ENCODE measurements at regions not wholly inside any gene's neighbourhood (a gene's known extent, or its start where the extent isn't known, plus 50 kb on each side); places are given as distances from the start of the nearest gene placed in this dataset.

DNA sequence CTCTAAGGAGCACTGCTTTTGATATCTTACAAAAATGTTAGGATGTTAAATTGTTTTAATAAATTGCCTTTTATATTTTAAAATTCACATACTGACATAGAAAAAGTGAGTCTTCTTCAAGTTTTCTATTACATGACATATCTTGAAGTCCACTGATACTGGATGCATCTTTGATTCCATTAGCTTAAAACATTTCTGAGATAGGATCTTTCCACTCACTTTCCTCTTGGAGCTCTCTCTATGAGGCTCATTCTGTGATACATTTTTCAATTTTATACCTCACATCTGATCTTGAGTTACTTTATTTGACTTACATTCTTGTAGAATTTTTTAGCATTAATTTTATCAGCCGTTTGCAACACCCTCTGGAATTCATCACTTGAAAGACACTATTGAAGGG lies 86.8 kb upstream of the NOL4 start:
- no peaks in the 10 kb centered on the region for H3K36me3 ChIP-seq

DNA sequence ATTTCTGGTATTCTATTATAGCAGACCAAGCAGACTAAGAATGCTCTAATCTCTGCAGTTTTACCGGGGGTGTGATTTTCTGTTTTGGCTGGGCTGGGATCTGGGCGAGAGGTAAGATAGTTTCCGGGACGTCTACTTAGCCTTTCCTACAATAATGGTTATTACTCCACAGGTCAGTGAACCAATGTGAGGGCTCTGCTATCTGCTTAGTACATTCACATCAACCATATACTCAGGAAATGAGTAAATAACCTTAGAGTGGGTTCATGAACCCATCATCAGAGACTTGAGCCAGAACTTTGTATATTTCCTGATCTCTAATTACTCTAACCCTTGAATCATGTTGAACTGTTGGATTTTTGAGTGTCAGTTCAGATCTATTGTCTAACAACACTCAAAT lies 90.1 kb upstream of the NOL4 start:
- no peaks in the 10 kb centered on the region for H3K9me3 ChIP-seq
- no peak for DNase-seq
- no peaks in the 10 kb centered on the region for H3K27me3 ChIP-seq
- intact Hi-C loops (cut with DNase I; ENCODE audit: low total_unique reads): no loop called here
- 90 to 92% methylated on average over 4 of the region's 4 CpGs for WGBS, 2 donors (ENCODE audit: low coverage in 1 of 2)
- H3K27ac ChIP-seq: no peak overlapping the region
- TF ChIP-seq POLR2AphosphoS5 (IDR thresholded peaks at IDR 0.05): no peak
- no peaks in the 10 kb centered on the region for H3K4me1 ChIP-seq
- H3K4me3 ChIP-seq: no peak overlapping the region
- in situ Hi-C loops (cut with MboI; ENCODE audit: low pct_ligation_motif_present in 1 of 4, low pct_unique_long_range_greater_than_20kb in 1 of 4, low sequenced_read_pairs in 3 of 4): loop anchor here in 1 of 4 donors (10.0 kb wide), 1 partner anchor 60 kb away; no protein-coding TSS in a partner anchor
- no peaks in the 10 kb centered on the region for H3K36me3 ChIP-seq

More for the DNA sequence above, 86.8 kb upstream of the NOL4 start:
- in situ Hi-C loops (cut with MboI; ENCODE audit: low pct_ligation_motif_present in 1 of 4, low pct_unique_long_range_greater_than_20kb in 1 of 4, low sequenced_read_pairs in 3 of 4): loop anchor here in 1 of 4 donors (10.0 kb wide), 1 partner anchor 63 kb away; no protein-coding TSS in a partner anchor
- DNase-seq: no peak
- no peak overlapping the region for H3K4me3 ChIP-seq
- no peaks in the 10 kb centered on the region for H3K4me1 ChIP-seq
- H3K27ac ChIP-seq: no peak overlapping the region
- WGBS, 2 donors (ENCODE audit: low coverage in 1 of 2): 33 to 62% methylated on average over 1 of the region's 1 CpG
- intact Hi-C loops (cut with DNase I; ENCODE audit: low total_unique reads): no loop called here
- H3K9me3 ChIP-seq: no peaks in the 10 kb centered on the region
- no peaks in the 10 kb centered on the region for H3K27me3 ChIP-seq
- no peak for TF ChIP-seq POLR2A (IDR thresholded peaks at IDR 0.05)
- TF ChIP-seq POLR2AphosphoS5 (IDR thresholded peaks at IDR 0.05): no peak
- no peak for TF ChIP-seq EP300 (IDR thresholded peaks at IDR 0.05; ENCODE audit: low read depth)
- TF ChIP-seq, protein P1, sequence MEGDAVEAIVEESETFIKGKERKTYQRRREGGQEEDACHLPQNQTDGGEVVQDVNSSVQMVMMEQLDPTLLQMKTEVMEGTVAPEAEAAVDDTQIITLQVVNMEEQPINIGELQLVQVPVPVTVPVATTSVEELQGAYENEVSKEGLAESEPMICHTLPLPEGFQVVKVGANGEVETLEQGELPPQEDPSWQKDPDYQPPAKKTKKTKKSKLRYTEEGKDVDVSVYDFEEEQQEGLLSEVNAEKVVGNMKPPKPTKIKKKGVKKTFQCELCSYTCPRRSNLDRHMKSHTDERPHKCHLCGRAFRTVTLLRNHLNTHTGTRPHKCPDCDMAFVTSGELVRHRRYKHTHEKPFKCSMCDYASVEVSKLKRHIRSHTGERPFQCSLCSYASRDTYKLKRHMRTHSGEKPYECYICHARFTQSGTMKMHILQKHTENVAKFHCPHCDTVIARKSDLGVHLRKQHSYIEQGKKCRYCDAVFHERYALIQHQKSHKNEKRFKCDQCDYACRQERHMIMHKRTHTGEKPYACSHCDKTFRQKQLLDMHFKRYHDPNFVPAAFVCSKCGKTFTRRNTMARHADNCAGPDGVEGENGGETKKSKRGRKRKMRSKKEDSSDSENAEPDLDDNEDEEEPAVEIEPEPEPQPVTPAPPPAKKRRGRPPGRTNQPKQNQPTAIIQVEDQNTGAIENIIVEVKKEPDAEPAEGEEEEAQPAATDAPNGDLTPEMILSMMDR (IDR thresholded peaks at IDR 0.05): no peak

DNA sequence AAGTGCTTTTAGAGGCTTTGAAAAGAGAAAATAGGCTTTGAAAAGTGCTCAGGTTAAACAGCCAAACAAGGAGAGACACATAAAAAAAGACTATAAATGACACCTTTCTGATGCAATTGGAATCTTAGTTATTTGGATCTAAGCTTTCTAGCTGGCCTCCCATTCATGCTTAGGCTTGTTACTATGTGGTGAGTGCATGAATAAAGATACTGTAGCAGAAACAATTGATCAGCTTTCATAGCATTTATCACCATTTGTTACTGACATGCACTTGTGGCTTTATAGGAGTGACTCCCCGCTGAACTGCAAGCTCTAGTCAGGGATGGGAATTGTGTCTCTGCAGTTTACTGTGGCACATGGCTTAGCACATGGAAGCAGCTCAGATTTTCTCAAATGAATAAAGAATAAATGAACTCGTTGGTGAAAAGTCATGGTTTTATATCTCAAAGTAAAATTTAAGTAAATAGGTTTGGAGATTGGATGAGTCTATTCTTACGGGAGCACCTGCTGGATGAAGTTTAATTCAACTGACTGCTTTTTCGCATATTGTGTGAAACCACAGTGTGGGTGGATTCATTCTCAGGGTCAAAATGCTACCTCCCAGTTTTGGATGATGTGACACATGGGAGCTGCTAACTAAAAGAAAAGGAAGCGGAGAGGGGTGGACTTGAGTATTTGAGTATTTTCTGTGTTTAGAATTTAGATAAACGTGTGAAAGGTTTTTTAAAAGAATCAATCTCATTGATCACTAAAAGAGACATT lies 91.1 kb upstream of the NOL4 start:
- Histone ChIP-seq H3K4me1 (no peaks in the 10 kb centered on the region), H3K36me3 (no peaks in the 10 kb centered on the region), H3K9me3 (no peaks in the 10 kb centered on the region), H3K27me3 (no peaks in the 10 kb centered on the region), H3K4me3 (no peak overlapping the region), H3K27ac (no peak overlapping the region)
- WGBS, 2 donors (ENCODE audit: low coverage in 1 of 2): 81 to 94% methylated on average over 6 of the region's 6 CpGs
- in situ Hi-C loops (cut with MboI; ENCODE audit: low pct_ligation_motif_present in 1 of 4, low pct_unique_long_range_greater_than_20kb in 1 of 4, low sequenced_read_pairs in 3 of 4) (loop anchor here in 1 of 4 donors (10.0 kb wide), 1 partner anchor 59 kb away; no protein-coding TSS in a partner anchor), intact Hi-C loops (cut with DNase I; ENCODE audit: low total_unique reads) (no loop called here)
- no peak for DNase-seq
- TF ChIP-seq POLR2A (IDR thresholded peaks at IDR 0.05): no peak
- no peak for TF ChIP-seq EP300 (IDR thresholded peaks at IDR 0.05; ENCODE audit: low read depth)
- TF ChIP-seq, protein P1 (IDR thresholded peaks at IDR 0.05): no peak
- TF ChIP-seq POLR2AphosphoS5 (IDR thresholded peaks at IDR 0.05): no peak

DNA sequence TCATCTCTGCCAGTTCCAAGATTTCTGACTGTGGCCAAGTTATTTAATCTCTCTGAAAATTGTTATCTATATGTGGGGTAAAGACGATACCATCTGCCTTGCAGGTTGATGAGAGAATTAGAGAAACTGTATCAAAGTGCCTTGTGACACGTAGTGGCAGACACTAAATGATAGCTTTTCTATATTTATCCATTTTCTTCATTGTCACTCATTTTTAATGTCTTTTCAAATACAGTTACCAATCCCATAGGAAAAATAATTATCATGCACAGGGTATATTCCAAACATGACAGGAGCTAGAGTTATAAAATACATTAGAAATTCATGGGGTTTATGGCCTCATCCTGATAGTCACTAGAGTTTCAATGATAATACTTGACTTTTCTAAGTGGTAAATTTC lies 95.6 kb upstream of the NOL4 start:
- peaks cover 0 to 6% (median 2%) of the 10 kb centered on the region in 4 donors for H3K4me1 ChIP-seq
- in situ Hi-C loops (cut with MboI; ENCODE audit: low pct_ligation_motif_present in 1 of 4, low pct_unique_long_range_greater_than_20kb in 1 of 4, low sequenced_read_pairs in 3 of 4): loop anchor here in 1 of 4 donors (10.0 kb wide), 1 partner anchor 195 kb away; no protein-coding TSS in a partner anchor
- H3K27me3 ChIP-seq: no peaks in the 10 kb centered on the region
- WGBS, 2 donors (ENCODE audit: low coverage in 1 of 2): 77 to 89% methylated on average over 2 of the region's 2 CpGs
- intact Hi-C loops (cut with DNase I; ENCODE audit: low total_unique reads): no loop called here
- no peak overlapping the region for H3K4me3 ChIP-seq
- no peaks in the 10 kb centered on the region for H3K36me3 ChIP-seq
- no peak for DNase-seq
- no peaks in the 10 kb centered on the region for H3K9me3 ChIP-seq
- TF ChIP-seq, protein P1 (IDR thresholded peaks at IDR 0.05): no peak
- TF ChIP-seq EP300 (IDR thresholded peaks at IDR 0.05; ENCODE audit: low read depth): no peak
- TF ChIP-seq POLR2A (IDR thresholded peaks at IDR 0.05): no peak
- TF ChIP-seq POLR2AphosphoS5 (IDR thresholded peaks at IDR 0.05): no peak
- H3K27ac ChIP-seq: no peak overlapping the region
